ENCODE measurements at regions not wholly inside any gene's neighbourhood (a gene's known extent, or its start where the extent isn't known, plus 50 kb on each side); places are given as distances from the start of the nearest gene placed in this dataset.

DNA sequence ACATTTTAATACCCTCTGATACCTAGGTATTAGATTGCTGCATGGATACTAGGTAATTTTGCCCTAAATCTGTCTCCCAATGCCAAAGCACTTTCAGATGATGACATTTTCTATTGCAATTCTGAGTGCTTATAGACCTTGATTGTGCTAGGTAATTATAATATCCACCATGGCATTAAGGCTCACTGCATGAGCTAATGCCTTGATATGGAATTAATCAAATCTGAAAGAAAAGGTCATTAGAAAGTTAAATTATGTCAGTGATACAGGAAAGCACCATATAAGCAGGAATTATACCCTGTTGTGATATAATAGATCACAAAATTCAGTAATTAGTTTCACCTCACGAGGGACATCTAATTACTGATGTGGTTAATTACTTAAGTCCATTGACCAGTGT lies 521.4 kb downstream of the DNAJB9 start:
- TF ChIP-seq CSDC2 (CRISPR knock-in tag; IDR thresholded peaks at IDR 0.05): no peak
- no peak for TF ChIP-seq ZNF8 (CRISPR knock-in tag; IDR thresholded peaks at IDR 0.05)
- TF ChIP-seq ARNTL (CRISPR knock-in tag; IDR thresholded peaks at IDR 0.05; ENCODE audit: borderline replicate concordance, low read depth): no peak
- no peak for TF ChIP-seq TCF4 (CRISPR knock-in tag; IDR thresholded peaks at IDR 0.05; ENCODE audit: borderline replicate concordance)
- TF ChIP-seq SNAI2 (CRISPR knock-in tag; IDR thresholded peaks at IDR 0.05): no peak
- no peak for ATAC-seq

DNA sequence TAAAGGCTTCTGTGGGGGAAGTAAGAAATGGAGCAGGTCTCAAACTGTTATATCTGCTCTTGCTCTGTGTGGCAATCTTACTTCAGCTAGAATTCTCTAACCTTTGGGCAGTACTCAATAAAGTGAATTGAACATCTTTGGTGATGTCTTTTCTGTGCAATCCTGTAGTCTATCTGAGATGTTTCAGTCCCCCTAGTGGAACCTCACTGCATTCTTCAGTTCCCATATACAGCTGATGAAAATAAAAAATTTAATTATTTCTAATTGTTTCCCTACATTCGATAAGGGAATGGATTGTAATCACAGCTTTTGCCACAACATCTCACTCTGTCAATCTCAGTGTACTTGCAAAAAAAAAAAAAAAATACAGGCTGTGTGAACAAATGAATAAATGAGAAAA lies 522.6 kb downstream of the DNAJB9 start:
- no peak for ATAC-seq

DNA sequence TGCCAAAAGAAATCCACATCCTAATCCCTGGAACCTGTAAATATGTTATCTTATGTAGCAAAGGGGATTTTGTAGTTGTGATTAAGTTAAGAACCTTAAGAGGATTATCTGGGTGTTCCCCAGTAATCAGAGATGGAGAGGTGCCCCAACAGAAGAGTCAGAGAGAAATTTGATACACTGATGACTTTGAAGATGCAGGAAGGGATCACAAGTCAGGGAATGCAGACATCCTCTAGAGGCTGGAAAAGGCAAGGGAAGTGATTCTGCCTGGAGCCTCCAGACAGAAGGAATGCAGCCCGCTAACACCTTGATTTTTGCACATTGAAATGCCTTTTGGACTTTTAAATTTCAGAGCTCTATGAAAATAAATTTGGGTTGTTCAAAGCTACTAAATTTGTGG lies 531.7 kb downstream of the DNAJB9 start:
- no peak for ATAC-seq
- no peak for TF ChIP-seq TOX (CRISPR knock-in tag; IDR thresholded peaks at IDR 0.05; ENCODE audit: borderline replicate concordance)
- TF ChIP-seq BACH2 (CRISPR knock-in tag; IDR thresholded peaks at IDR 0.05; ENCODE audit: borderline replicate concordance): no peak

More for the DNA sequence above, 522.6 kb downstream of the DNAJB9 start:
- TF ChIP-seq TCF4 (CRISPR knock-in tag; IDR thresholded peaks at IDR 0.05; ENCODE audit: borderline replicate concordance): no peak
- no peak for TF ChIP-seq ISL1 (CRISPR knock-in tag; IDR thresholded peaks at IDR 0.05)
- TF ChIP-seq ZNF70 (CRISPR knock-in tag; IDR thresholded peaks at IDR 0.05): no peak
- TF ChIP-seq, protein P1, sequence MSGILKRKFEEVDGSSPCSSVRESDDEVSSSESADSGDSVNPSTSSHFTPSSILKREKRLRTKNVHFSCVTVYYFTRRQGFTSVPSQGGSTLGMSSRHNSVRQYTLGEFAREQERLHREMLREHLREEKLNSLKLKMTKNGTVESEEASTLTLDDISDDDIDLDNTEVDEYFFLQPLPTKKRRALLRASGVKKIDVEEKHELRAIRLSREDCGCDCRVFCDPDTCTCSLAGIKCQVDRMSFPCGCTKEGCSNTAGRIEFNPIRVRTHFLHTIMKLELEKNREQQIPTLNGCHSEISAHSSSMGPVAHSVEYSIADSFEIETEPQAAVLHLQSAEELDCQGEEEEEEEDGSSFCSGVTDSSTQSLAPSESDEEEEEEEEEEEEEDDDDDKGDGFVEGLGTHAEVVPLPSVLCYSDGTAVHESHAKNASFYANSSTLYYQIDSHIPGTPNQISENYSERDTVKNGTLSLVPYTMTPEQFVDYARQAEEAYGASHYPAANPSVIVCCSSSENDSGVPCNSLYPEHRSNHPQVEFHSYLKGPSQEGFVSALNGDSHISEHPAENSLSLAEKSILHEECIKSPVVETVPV (CRISPR knock-in tag; IDR thresholded peaks at IDR 0.05): no peak
- no peak for TF ChIP-seq OSR1 (CRISPR knock-in tag; IDR thresholded peaks at IDR 0.05)
- TF ChIP-seq, protein P2, sequence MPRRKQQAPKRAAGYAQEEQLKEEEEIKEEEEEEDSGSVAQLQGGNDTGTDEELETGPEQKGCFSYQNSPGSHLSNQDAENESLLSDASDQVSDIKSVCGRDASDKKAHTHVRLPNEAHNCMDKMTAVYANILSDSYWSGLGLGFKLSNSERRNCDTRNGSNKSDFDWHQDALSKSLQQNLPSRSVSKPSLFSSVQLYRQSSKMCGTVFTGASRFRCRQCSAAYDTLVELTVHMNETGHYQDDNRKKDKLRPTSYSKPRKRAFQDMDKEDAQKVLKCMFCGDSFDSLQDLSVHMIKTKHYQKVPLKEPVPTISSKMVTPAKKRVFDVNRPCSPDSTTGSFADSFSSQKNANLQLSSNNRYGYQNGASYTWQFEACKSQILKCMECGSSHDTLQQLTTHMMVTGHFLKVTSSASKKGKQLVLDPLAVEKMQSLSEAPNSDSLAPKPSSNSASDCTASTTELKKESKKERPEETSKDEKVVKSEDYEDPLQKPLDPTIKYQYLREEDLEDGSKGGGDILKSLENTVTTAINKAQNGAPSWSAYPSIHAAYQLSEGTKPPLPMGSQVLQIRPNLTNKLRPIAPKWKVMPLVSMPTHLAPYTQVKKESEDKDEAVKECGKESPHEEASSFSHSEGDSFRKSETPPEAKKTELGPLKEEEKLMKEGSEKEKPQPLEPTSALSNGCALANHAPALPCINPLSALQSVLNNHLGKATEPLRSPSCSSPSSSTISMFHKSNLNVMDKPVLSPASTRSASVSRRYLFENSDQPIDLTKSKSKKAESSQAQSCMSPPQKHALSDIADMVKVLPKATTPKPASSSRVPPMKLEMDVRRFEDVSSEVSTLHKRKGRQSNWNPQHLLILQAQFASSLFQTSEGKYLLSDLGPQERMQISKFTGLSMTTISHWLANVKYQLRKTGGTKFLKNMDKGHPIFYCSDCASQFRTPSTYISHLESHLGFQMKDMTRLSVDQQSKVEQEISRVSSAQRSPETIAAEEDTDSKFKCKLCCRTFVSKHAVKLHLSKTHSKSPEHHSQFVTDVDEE (CRISPR knock-in tag; IDR thresholded peaks at IDR 0.05): no peak

DNA sequence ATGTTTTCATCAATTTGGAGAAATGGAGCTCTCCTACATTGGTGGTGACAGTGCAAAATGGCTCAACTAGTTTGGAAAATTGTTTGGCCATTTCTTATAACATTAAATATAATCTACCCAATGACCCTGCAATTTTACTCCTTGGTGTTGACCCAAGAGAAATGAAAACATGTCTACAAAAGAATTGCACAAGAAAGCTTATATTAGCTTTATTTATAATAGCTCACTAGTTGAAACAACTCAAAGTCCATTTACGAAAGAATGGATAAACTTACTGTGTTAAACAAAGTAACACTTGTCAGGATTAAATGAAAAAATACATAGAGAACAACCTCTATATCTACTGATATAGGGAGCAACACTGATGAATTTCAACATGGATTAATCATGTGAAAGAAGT lies 539.9 kb downstream of the DNAJB9 start:
- ATAC-seq: no peak

More for the DNA sequence above, 539.9 kb downstream of the DNAJB9 start:
- no peak for TF ChIP-seq ZNF8 (CRISPR knock-in tag; IDR thresholded peaks at IDR 0.05)
- TF ChIP-seq ARNTL (CRISPR knock-in tag; IDR thresholded peaks at IDR 0.05; ENCODE audit: borderline replicate concordance, low read depth): no peak
- TF ChIP-seq, protein P2 (CRISPR knock-in tag; IDR thresholded peaks at IDR 0.05): no peak
- TF ChIP-seq TCF4 (CRISPR knock-in tag; IDR thresholded peaks at IDR 0.05; ENCODE audit: borderline replicate concordance): no peak
- TF ChIP-seq, protein P3, sequence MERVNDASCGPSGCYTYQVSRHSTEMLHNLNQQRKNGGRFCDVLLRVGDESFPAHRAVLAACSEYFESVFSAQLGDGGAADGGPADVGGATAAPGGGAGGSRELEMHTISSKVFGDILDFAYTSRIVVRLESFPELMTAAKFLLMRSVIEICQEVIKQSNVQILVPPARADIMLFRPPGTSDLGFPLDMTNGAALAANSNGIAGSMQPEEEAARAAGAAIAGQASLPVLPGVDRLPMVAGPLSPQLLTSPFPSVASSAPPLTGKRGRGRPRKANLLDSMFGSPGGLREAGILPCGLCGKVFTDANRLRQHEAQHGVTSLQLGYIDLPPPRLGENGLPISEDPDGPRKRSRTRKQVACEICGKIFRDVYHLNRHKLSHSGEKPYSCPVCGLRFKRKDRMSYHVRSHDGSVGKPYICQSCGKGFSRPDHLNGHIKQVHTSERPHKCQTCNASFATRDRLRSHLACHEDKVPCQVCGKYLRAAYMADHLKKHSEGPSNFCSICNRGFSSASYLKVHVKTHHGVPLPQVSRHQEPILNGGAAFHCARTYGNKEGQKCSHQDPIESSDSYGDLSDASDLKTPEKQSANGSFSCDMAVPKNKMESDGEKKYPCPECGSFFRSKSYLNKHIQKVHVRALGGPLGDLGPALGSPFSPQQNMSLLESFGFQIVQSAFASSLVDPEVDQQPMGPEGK (CRISPR knock-in tag; IDR thresholded peaks at IDR 0.05; ENCODE audit: borderline replicate concordance): no peak
- no peak for TF ChIP-seq BACH2 (CRISPR knock-in tag; IDR thresholded peaks at IDR 0.05; ENCODE audit: borderline replicate concordance)
- TF ChIP-seq, protein P4, sequence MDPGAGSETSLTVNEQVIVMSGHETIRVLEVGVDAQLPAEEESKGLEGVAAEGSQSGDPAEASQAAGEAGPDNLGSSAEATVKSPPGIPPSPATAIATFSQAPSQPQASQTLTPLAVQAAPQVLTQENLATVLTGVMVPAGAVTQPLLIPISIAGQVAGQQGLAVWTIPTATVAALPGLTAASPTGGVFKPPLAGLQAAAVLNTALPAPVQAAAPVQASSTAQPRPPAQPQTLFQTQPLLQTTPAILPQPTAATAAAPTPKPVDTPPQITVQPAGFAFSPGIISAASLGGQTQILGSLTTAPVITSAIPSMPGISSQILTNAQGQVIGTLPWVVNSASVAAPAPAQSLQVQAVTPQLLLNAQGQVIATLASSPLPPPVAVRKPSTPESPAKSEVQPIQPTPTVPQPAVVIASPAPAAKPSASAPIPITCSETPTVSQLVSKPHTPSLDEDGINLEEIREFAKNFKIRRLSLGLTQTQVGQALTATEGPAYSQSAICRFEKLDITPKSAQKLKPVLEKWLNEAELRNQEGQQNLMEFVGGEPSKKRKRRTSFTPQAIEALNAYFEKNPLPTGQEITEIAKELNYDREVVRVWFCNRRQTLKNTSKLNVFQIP (CRISPR knock-in tag; IDR thresholded peaks at IDR 0.05; ENCODE audit: borderline replicate concordance, low read depth): no peak

All from SK-N-SH treated with all-trans-retinoic acid at 6 μM for 48 hours (cell line).